ENCODE measurements at regions not wholly inside any gene's neighbourhood (a gene's known extent, or its start where the extent isn't known, plus 50 kb on each side); places are given as distances from the start of the nearest gene placed in this dataset.

DNA sequence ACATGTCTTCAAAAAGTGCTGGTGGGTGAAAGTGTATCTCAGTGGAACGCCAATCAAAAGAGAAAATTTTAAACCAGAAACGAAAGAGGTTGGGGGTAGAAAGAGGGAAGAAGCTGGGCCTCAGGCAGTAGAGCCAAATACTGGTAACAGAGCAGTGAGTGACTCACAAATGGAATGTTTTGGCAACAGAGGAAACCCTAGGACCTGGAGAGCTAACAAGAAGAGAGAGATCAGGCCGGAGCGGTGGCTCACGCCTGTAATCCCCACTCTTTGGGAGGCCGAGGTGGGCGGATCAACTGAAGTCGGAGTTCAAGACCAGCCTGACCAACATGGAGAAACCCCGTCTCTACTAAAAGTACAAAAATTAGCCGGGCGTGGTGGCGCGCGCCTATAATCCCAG is 450.8 kb upstream of the NAALADL2 start:
- no peak for FAIRE-seq

GRCh38 chr3:174409086-174409743 is 449.9 kb upstream of the NAALADL2 start:
- no peak for FAIRE-seq

DNA sequence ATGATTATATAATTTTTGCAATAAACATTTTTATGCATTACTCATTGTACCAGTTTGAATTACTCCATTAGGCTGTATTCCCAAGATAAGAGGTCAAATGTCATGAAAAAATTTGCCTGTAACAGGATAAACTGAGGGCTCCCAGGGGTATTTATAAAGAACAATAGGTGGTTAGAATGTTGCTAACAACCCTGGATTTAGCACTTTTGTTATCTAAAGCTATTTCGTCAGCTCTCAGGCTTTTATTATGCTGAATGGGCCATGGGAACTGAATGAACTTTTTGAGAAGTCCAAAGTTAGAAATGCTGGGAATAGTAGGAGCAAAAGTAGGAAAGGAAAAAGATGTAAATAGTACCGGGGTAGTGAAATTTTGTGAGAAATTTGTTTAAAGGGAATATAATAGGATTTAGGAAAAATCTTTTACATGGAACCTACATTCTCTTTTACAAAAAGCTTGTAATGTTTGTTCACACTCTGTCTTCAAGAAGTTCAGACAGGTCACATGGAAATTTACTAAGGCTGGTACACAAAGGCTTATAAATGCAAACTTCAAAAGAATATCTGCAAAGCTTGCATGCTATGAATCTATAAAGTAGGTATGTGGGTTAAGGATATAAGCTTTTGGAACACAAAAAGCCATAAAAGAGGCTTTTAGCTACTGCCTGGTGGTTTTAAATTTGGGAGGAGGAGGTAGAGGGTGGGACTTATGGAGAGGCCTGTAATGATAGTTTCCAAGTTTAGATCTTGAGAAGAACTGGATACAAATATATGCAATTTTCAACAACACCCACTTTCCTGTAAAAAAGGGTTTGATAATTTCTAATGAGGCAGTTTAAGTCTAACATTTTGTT is 445.8 kb upstream of the NAALADL2 start:
- no peak for FAIRE-seq

DNA sequence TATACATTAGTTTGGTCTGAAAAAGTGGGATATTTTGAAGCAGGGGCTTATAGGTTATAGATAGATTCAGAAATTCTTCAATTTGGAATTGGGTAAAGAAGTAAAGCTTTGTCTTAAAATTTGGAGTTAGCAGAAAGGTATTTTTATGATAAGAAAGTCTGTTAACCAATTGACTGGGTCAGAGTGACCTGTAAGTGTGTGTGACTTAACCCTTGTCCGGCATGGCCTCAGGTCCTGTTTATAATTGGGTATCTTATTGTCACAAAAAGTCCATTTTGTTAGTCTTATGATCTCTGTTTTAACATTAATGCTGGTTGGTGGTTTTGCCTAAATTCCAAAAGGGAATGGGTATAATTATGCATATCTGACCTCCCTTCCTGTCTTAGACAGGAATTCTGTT is 444.2 kb upstream of the NAALADL2 start:
- no peak for FAIRE-seq

GRCh38 chr3:174417573-174417972 is 441.6 kb upstream of the NAALADL2 start:
- FAIRE-seq: no peak

DNA sequence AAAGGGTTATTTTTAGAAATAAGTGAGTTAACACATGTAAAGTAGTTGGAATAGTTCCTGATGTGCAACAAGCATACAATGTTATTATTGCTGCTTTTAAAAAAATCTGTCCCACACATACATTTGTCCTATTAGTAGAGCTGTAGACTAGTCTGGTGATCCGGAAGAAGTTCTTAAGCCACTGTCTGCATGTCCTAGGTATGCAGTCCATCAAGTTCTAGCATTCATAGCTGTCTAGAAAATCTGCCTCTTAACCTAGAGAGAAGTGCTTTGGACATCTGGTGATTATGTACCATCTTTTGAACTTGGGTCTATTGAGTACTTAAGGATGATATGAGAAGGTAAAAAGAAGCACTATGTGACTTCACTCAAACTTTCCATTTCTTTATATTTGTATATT is 439.9 kb upstream of the NAALADL2 start:
- no peak for FAIRE-seq

DNA sequence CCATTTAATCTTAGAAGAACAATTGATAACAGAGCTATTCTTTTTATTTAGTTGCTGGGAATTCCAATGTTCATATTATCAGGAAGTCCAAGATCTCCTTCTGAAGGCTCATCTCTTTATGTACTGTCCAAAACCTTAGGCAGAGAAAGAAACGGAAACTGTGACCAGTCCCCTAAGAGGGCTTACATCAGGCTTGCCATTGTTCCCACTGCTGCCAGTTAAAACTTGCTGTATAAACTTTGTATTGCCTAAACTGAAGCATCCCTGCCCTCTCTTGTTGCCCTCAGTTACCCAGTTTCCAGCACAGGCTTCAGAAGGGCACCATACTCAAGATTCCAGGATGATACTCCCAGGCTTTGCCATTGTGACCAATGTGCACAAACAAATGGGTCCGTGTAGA is 435.2 kb upstream of the NAALADL2 start:
- FAIRE-seq: no peak

DNA sequence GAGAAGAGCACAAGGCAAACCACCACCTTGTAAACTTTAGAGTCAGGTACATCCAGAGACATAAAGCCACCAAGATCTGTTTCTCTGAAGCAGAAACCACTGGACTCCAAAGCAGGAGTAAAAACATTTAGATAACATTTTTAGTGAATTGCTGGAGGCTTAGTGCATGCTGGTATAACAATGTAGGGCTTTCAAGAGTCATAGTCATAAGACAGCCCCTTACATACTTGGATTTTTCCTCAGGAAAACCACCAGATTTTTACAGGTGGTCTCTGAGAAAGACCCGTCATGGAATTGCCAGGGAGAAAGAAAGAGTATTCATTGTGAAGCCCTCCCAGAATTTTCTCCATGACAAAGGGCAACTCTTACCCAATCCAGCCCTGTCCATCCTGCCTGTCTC is 434.5 kb upstream of the NAALADL2 start:
- no peak for FAIRE-seq

DNA sequence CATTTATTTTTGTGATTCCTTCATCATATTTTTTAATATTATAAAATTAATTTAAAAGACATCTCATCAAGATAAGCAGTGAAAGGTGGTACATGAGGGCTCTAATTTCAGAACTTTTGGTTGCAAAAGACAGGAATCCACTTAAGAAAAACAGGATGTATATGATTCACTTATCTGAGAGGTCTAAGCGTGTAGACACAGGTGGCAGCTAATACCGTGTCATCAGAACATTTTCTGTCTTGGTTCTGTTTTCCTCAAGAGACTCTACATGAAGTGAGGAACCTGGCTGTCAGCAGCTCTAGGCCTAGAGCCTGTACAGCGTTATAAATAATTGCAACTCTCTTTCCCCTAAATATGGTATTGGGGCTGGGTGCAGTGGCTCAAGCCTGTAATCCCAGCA is 433.7 kb upstream of the NAALADL2 start:
- no peak for FAIRE-seq

DNA sequence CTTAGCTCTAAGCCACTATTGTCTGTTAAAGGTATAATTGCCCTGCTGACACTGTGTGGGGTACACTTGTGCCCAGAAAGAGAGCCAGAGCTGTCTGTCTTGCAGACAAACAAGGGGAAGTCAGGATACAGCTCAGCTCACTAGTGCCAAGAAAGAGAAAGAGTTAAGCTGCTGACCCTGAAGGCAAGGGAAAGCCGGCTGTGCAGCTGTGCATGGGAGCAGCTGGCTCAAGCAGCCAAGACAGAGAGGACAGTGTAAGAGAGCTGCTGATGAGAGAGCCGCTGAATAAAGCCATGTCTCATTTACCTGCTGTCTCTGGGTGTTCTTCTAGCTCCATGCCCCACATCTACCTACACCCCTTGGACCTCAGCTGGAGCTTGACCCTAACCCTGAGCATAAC is 428.1 kb upstream of the NAALADL2 start:
- FAIRE-seq: no peak

GRCh38 chr3:174431717-174432116 is 427.4 kb upstream of the NAALADL2 start:
- no peak for FAIRE-seq

DNA sequence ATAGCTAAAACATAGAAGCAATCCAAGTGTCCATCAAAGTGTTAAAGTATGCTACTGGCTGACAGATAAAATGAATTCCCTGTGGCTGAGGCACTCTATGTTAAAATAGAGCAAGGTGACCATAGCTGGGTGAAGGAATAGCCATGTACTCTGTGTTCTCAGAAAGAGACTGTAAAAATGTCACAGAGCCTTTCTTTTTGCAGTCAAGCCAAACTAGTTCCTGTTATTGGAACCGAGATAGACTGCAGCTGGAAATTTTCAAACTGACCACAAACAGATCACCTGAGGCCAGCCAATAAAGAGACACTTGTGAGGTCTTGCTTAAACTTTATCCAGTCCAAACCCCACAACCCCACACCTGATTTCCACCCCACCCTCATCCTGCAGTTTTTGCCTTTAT is 422.8 kb upstream of the NAALADL2 start:
- no peak for FAIRE-seq

- FAIRE-seq: no peak
Measured at GRCh38 chr3:174438501-174439145, 420.5 kb upstream of the NAALADL2 start.

- FAIRE-seq: peak; percentile 99
Measured at GRCh38 chr3:174439331-174440252, 419.5 kb upstream of the NAALADL2 start.

GRCh38 chr3:174440253-174440701 is 418.9 kb upstream of the NAALADL2 start:
- peak; percentile 95 for FAIRE-seq

- no peak for FAIRE-seq
Measured at GRCh38 chr3:174440741-174441587, 418.2 kb upstream of the NAALADL2 start.

GRCh38 chr3:174441588-174442301 is 417.4 kb upstream of the NAALADL2 start:
- FAIRE-seq: no peak

GRCh38 chr3:174442302-174442682 is 416.8 kb upstream of the NAALADL2 start:
- FAIRE-seq: peak; percentile 79

- FAIRE-seq: no peak
Measured at GRCh38 chr3:174444391-174444790, 414.7 kb upstream of the NAALADL2 start.

GRCh38 chr3:174457758-174458157 is 401.4 kb upstream of the NAALADL2 start:
- FAIRE-seq: no peak

GRCh38 chr3:174460831-174461230 is 398.3 kb upstream of the NAALADL2 start:
- FAIRE-seq: no peak

Measured in A204.1 (cell line).